GM21619 (cell line): ENCODE measurements at regions not wholly inside any gene's neighbourhood (a gene's known extent, or its start where the extent isn't known, plus 50 kb on each side); places are given as distances from the start of the nearest gene placed in this dataset.
"Not testable (repeated sequence)": the region's sequence is repeated elsewhere in the genome, so short reads cannot be mapped to it uniquely, and the experiment has no call there.

ENCODE experiments used
- ATAC-seq: cut with Tn5 transposase; IDR thresholded peaks from one replicate; pipeline ENCODE4 v1.9.1; 2021; ENCODE audit not compliant: unreplicated experiment

GRCh38 chrX:84856791-84857190 is 146.9 kb upstream of the APOOL start:
- ATAC-seq = not testable (repeated sequence)

DNA sequence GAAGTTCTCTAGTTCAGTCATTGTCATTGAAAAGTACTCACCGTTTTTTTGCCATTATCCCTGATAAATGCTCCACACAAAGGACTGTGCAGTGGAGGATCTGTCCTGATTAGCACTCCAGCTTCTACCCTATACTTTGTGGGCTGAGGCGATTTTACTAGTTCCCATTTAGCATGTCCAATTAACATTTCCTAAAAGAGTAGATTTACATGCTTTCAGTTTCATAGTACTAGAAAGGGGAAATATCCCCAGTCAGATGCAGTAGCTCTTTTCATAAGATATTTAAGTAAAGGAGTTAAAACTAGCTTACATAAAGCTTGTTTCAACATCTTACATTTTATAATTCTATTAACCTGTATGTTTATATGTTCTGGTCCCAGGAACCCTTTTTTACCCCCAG is 144.9 kb upstream of the APOOL start:
- not testable (repeated sequence) for ATAC-seq

- ATAC-seq = no peak
Observed at GRCh38 chrX:84865113-84865512, 138.6 kb upstream of the APOOL start.

DNA sequence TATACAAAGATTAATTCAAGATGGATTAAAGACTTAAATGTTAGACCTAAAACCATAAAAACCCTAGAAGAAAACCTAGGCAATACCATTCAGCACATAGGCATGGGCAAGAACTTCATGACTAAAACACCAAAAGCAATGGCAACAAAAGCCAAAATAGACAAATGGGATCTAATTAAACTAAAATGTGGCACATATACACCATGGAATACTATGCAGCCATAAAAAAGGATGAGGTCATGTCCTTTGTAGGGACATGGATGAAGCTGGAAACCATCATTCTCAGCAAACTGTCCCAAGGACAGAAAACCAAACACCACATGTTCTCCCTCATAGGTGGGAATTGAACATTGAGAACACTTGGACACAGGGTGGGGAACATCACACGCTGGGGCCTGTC is 133.4 kb upstream of the APOOL start:
- ATAC-seq = not testable (repeated sequence)

DNA sequence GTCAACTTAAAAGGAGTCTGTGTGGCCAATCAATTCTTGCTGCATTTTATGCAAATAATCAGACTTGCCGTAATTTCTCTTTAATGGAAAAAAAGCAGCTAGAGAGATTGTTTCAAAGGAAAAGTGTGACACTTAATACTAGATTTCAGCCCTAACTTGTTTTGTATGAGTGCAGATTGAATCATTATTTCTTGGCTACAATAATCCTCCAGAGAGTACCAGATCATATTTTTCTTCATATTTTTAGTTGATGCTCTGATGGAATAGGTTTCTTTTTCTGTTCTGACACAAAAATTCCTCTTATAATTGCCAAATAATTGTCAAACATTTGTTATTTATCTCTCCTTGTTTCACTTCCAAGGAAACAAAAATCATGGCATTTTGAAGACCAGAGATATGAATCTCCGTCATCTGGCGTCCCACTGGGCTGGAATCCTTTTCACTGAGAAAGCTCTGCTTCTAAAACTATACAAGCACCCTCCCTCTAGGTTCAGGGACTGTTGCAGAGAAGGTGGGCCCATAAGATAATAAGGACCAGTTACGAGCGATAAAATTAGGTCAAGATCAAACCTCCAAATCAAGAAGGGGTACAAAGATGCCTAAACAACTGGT is 131.4 kb upstream of the APOOL start:
- not testable (repeated sequence) for ATAC-seq

DNA sequence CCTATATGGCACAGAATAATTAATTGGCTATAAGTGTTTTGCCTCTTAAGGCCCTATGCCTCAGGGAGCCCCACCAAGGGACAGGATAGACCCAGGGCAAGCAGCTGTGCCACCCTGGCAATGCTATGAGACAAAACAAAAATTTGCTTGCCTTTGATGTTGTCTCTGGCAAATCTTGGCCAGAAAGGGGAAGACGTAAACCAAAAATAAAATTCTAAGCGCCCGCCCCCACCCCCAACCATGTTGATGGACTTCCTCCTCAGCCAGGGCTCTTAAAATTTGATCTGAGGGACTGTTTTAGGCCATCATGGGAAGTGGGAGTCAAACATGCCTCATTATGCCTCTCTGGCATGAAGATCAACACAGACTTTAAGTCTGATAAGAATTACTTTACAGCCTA is 130.5 kb upstream of the APOOL start:
- no peak for ATAC-seq

DNA sequence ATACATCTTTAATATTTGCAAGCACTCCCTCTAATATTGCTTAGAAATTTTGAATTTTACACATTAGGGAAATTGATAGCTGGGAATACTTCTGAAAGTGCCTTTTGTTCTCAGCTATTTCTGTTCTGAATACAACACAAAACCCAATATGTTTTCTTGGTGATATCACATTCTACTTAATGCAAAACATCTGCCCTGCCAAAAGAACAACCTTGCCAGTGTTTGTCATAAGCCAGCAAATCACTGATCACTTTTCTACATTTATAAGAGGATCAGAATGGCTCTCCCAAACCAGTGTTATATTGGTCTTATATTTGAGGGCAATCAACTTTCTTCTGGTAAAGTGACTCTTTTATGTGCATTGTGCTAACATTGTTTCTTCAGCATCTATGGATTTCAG is 126.8 kb upstream of the APOOL start:
- ATAC-seq = no peak

DNA sequence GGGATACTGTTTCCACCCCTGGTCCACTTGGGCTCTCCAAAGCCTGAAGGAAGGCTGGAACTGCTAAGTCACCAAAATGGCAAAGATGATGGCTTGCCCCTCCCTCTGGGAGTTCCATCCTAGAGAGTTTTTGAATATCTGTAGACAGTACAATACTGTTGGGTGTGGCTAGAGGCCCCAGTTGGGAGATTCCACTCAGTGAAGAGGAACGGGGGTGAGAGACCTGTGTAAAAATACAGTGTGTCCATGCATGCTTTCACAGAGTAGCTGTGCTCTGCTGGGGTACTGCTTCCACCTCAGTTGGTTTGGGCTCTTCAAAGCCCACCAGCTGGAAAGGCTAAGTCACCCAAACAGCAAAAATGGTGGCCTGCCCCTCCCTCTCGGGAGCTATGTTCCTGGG is 109.8 kb upstream of the APOOL start:
- no peak for ATAC-seq

DNA sequence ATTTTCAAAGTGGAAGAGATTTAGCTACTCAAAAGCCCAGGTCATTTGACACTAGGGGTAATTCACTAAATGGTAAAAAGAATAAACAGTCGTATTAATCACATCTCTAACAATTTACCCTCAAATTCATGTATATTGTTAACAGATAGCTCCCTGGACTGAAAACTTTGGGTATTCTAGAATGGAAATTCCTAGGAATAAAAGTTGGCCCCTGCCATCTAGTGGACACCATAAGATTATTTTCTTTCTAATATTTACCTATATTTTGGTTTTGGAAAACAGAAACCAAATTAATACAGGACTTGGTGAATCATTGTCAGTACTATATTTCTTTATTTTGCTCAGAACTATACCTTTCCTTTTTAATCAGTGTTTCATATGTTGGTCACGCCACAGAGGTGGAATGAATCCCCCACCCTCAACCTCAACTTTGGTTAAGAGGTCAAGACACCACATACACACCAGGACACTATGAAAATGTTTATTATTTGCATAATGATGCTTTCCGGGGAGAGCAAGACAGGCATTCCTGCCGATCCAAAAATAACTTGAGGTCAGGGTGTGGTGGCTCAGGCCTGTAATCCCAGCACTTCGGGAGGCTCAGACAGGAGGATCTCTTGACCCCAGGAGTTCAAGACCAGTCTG is 96.2 kb upstream of the APOOL start:
- ATAC-seq = no peak

DNA sequence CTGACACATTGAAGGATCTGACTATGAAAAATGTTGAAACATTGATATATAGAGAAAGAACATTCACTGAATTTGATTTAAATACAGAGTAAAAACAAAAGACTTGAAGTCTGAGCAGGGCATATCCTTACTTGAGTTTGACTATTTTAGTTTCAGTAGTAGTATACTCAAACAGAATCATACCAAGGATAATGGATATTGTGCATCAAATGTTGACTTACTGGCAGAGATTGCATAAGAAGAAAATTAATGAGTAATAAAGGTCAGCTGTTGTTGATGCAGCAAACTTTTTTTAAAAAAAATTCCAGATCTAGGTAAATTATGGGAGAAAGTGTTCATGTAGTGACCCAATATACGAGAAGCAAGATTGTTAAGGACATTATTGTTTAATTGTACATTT is 94.5 kb upstream of the APOOL start:
- no peak for ATAC-seq

DNA sequence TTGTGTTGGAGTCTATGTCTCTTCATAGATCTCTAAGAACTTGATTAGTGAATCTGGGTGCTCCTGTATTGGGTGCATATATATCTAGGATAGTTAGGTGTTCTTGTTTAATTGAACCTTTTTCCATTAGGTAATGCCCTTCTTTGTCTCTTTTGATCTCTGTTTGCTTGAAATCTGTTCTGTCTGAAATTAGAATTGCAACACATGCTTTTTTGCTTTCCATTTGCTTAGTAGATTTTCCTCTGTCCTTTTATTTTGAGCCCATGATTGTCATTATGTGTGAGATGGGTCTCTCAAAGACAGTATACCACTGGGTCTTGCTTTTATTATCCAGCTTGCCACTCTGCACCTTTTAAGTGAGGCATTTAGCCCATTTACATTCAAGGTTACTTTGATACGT is 79.1 kb upstream of the APOOL start:
- no peak for ATAC-seq

DNA sequence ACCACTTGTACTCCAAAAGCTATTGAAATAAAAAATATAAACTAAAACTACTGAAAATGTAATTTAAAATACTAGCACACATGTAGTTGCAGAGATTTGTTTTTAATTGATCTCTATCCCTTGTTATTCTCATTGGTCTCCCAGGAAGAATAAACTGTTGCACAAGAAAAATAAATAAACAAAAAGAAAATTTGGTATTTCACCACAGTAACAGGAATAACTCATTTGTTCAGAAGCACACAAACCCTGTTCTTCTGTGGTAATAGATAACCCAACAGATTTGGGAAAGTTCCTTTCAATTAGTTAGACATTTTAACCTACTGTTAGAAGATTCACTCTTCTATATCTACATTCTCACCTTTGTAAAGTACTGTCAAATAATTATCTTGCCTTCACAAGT is 70.9 kb upstream of the APOOL start:
- no peak for ATAC-seq

DNA sequence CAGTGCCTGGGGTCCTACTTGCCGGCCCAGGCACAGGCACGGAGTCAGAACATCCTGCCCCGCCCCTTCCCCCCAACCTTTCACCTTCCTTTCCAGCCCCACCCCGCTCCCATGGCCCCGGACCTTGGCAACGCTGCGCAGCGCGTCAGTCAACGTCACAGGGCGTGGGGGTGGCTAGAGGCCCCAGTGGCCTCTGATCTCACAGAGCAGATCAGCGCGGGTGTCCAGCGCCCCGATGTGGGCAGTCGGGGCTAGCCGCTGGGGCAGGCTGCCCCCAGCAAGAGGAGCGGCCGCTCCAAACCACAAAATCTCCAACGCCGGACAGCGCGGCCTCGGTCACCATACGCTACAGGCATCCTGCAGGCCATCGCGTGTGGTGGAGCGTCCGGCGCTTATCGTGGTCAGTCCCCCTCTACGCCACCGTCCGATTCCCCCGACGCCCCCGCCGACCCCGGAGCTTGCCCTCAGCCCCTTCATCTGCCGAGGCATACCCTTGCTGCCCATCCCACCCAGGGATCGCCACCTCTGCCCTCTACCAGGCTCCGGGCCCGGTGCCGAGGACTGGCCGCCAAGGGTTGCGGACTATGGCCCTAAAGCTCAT is 69.6 kb upstream of the APOOL start:
- no peak for ATAC-seq
